ENCODE measurements at regions not wholly inside any gene's neighbourhood (a gene's known extent, or its start where the extent isn't known, plus 50 kb on each side); places are given as distances from the start of the nearest gene placed in this dataset.
"Not testable (repeated sequence)": the region's sequence is repeated elsewhere in the genome, so short reads cannot be mapped to it uniquely, and the experiment has no call there.

GRCh38 chr11:71324788-71325417 lies 72.5 kb upstream of the SHANK2 start:
- in situ Hi-C loops (cut with HindIII; ENCODE audit: low sequenced_read_pairs) = no loop called here
- no peak for DNase-seq (ENCODE audit: low read depth, low spot score)
- no peak overlapping the region for H3K4me3 ChIP-seq (ENCODE audit: low read depth, low read length)
- TF ChIP-seq CTCF (IDR thresholded peaks at IDR 0.05; ENCODE audit: low read depth, low read length) = no peak

- in situ Hi-C loops (cut with HindIII; ENCODE audit: low sequenced_read_pairs) = no loop called here
- H3K4me3 ChIP-seq (ENCODE audit: low read depth, low read length) = no peak overlapping the region
- no peak for TF ChIP-seq CTCF (IDR thresholded peaks at IDR 0.05; ENCODE audit: low read depth, low read length)
- DNase-seq (ENCODE audit: low read depth, low spot score) = no peak
Measured at GRCh38 chr11:71323876-71324526, 71.6 kb upstream of the SHANK2 start.

DNA sequence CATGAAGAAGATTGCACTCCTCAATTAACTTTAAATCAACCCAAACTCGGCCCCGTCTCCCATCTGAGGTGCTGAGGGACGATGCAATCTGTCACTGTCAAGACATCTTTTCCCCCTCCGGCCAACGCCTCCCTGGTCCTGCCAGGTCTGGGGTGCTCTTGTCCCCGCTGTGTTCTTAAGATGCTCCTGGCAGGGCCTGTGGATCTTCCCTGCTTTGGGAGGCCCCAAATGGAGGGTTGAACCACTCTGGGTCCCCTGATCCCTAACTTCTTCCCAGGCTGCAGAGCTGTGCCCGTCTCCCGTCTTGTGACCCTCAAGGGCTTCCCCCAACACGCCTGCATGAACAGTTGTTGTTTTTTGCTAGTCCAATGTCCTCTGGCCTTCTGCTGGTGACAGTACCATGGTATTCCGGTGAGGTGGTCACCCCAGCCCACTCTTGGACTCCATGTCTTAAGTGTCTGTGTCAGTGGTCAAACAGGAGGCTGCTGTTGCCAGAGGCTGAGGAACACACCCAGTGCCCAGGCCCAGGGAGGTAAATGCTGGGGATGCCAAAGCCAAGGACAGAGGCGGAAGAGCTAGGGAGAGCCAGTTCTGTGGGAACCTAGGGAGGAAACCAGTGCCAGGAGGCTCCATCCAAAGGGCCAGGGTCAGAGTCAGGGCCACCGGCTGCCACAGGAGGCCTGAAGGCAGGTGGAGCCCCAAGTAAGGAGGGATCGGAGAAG lies 70.6 kb upstream of the SHANK2 start:
- no peak for TF ChIP-seq CTCF (IDR thresholded peaks at IDR 0.05; ENCODE audit: low read depth, low read length)
- in situ Hi-C loops (cut with HindIII; ENCODE audit: low sequenced_read_pairs) = no loop called here
- DNase-seq (ENCODE audit: low read depth, low spot score) = no peak
- no peak overlapping the region for H3K4me3 ChIP-seq (ENCODE audit: low read depth, low read length)

- DNase-seq (ENCODE audit: low read depth, low spot score) = no peak
- no peak for TF ChIP-seq CTCF (IDR thresholded peaks at IDR 0.05; ENCODE audit: low read depth, low read length)
- in situ Hi-C loops (cut with HindIII; ENCODE audit: low sequenced_read_pairs) = no loop called here
- no peak overlapping the region for H3K4me3 ChIP-seq (ENCODE audit: low read depth, low read length)
Measured at GRCh38 chr11:71322192-71322735, 69.9 kb upstream of the SHANK2 start.

DNA sequence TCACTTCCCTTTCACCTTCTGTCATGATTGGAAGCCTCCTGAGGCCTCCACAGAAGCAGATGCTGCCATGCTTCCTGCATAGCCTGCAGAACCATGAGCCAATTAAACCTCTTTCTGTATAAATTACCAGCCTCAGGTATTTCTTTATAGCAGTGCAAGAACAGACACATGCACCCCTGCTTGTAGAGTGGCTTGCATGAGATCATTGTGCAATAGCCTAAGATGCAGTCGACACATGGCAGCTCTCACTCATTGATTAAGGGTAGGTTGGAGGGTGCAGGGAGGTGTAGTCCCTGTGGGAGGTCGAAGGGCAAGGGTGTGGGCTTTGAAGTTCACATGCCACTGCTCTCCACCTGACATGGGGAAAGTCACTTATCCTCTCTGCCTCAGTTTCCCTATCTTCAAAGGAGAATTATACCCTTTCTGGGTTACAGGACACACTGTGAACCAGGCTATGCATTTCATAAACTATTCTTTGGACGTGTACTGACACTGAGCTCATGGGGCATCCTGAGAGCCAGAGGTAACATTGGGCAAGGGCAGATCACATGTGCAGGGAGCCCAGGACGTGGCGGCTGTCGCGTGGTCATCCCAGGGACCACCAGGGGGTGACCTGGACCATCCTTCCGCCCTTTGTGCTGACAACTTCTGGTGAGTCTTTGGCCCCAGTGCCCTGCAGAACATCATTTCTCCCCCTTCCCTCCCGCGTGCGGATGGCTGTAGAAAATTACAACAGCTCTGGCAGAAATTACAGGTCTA lies 69.2 kb upstream of the SHANK2 start:
- no peak for DNase-seq (ENCODE audit: low read depth, low spot score)
- no peak for TF ChIP-seq CTCF (IDR thresholded peaks at IDR 0.05; ENCODE audit: low read depth, low read length)
- H3K4me3 ChIP-seq (ENCODE audit: low read depth, low read length) = no peak overlapping the region
- in situ Hi-C loops (cut with HindIII; ENCODE audit: low sequenced_read_pairs) = no loop called here

GRCh38 chr11:71316701-71317100 lies 64.3 kb upstream of the SHANK2 start:
- TF ChIP-seq CTCF (IDR thresholded peaks at IDR 0.05; ENCODE audit: low read depth, low read length) = no peak
- no peak for DNase-seq (ENCODE audit: low read depth, low spot score)
- no peak overlapping the region for H3K4me3 ChIP-seq (ENCODE audit: low read depth, low read length)
- in situ Hi-C loops (cut with HindIII; ENCODE audit: low sequenced_read_pairs) = no loop called here

DNA sequence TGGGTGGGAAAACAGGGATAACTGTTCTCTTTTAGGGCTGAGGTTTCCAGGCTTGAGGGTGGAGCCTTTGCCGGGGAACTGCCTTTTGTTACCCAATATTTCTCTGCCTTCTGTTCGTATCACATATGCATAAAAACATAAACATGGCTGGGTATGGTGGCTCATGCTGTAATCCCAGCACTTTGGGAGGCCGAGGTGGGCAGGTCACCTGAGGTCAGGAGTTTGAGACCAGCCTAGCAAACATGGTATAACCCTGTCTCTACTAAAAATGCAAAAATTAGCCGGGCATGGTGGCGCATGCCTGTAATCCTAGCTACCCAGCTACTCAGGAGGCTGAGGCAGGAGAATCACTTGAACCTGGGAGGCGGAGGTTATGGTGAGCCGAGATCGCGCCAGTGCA lies 60.2 kb upstream of the SHANK2 start:
- in situ Hi-C loops (cut with HindIII; ENCODE audit: low sequenced_read_pairs); DNase-seq (ENCODE audit: low read depth, low spot score); H3K4me3 ChIP-seq (ENCODE audit: low read depth, low read length): not testable (repeated sequence)
